HepG2 (cell line): ENCODE measurements at regions not wholly inside any gene's neighbourhood (a gene's known extent, or its start where the extent isn't known, plus 50 kb on each side); places are given as distances from the start of the nearest gene placed in this dataset.

Experiments
- ATAC-seq: fragments of 200-7000 bp; cut with Tn5 transposase; 3 replicates; pipeline ENCODE4 v1.9.1; 2020; ENCODE audit warnings: mild to moderate bottlenecking, moderate library complexity
- BruUV-seq: library from RNA; stranded (reverse); fragments of 400-500 nt; replicated peaks from 2 replicates; lab custom pipeline; 2021; lab: Mats Ljungman, UMichigan
- CTCF ChIA-PET: fragments of 300-600 bp; formaldehyde crosslinking; extraction: SDS; loops from one replicate; lab custom pipeline; 2021; ENCODE audit warnings: low total read pairs, inconsistent platforms, low intra/inter-chr PET ratio; lab: Yijun Ruan, JAX
- POLR2A ChIA-PET: fragments of 350-600 bp; sonication (Branson Sonifier 250); formaldehyde crosslinking; loops from one replicate; lab custom pipeline; 2020; ENCODE audit warnings: antibody characterized with exemption, inconsistent platforms; lab: Yijun Ruan, JAX
- DNase-seq: peaks from one replicate; pipeline ENCODE4 v3.0.0-alpha.2; 2015; ENCODE audit warnings: low spot score
- FAIRE-seq: peaks from 3 replicates; lab custom pipeline; 2011; peaks lifted over from hg19 to GRCh38; lab: Jason Lieb, UNC
- H2AFZ ChIP-seq: one replicate; pipeline ENCODE4 v1.6.1; 2011; ENCODE audit warnings: low read length, inconsistent platforms
- H3K27ac ChIP-seq: fragments of 300-600 bp; 3 replicates; pipeline ENCODE4 v1.8.0; 2011; ENCODE audit warnings: mixed run types, mild to moderate bottlenecking, mixed read lengths, low read length, inconsistent platforms; ENCODE audit not compliant: insufficient read depth; ENCODE audit errors: extremely low read length
- H3K27me3 ChIP-seq, 2 experiments: fragments of 200-600 bp in 1 of 2; 2 replicates in 1 of 2; 3 replicates in 1 of 2; pipeline versions ENCODE4 v1.6.0 to v1.8.0; 2011; ENCODE audit warnings: low read length in 2 of 2, mild to moderate bottlenecking in 2 of 2, moderate library complexity in 2 of 2, inconsistent platforms in 1 of 2; ENCODE audit not compliant: insufficient read depth in 2 of 2, control insufficient read depth in 1 of 2
- H3K36me3 ChIP-seq, 2 experiments: fragments of 200-600 bp in 1 of 2; replicated peaks in 1 of 2; 2 replicates in 1 of 2; 3 replicates in 1 of 2; pipeline versions ENCODE4 v1.5.1 to v1.8.0; 2011; ENCODE audit warnings: low read length in 2 of 2, inconsistent platforms in 1 of 2; ENCODE audit not compliant: insufficient read depth in 2 of 2, control insufficient read depth in 1 of 2
- H3K4me1 ChIP-seq: 2 replicates; pipeline ENCODE4 v1.5.1; 2012; ENCODE audit warnings: low read length, inconsistent platforms; ENCODE audit not compliant: insufficient read depth
- H3K4me2 ChIP-seq: 2 replicates; pipeline ENCODE4 v1.6.0; 2011; ENCODE audit warnings: low read depth, low read length, inconsistent platforms
- H3K4me3 ChIP-seq, 3 experiments: fragments of 200-600 bp in 1 of 3; sonication (generic), shearing (Covaris generic) in 1 of 3; replicated peaks in 1 of 3; 2 replicates each; pipeline ENCODE4 v1.5.1; 2011 to 2016; ENCODE audit warnings: low read length in 3 of 3, inconsistent platforms in 2 of 3, low read depth in 2 of 3, mild to moderate bottlenecking in 2 of 3, control low read depth in 1 of 3, mixed read lengths in 1 of 3; ENCODE audit not compliant: insufficient read depth in 1 of 3
- H3K79me2 ChIP-seq: one replicate; pipeline ENCODE4 v1.6.1; 2011; ENCODE audit warnings: low read length, inconsistent platforms; ENCODE audit not compliant: insufficient read depth
- H3K9ac ChIP-seq: 2 replicates; pipeline ENCODE4 v1.6.0; 2011; ENCODE audit warnings: mild to moderate bottlenecking, low read depth, low read length, inconsistent platforms; ENCODE audit not compliant: insufficient read depth
- H3K9me3 ChIP-seq: 2 replicates; pipeline ENCODE4 v1.5.1; 2012; ENCODE audit warnings: mild to moderate bottlenecking, low read length
- H4K20me1 ChIP-seq: 2 replicates; pipeline ENCODE4 v1.6.0; 2011; ENCODE audit warnings: inconsistent platforms, mild to moderate bottlenecking, low read length, moderate library complexity; ENCODE audit not compliant: insufficient read depth
- CHCHD3 ChIP-seq: sonication (generic); formaldehyde crosslinking; IDR thresholded peaks from 2 replicates; pipeline ENCODE4 v1.8.0; 2022; ENCODE audit warnings: mild to moderate bottlenecking, missing genetic modification reagents, moderate library complexity
- CSRNP1 ChIP-seq: sonication (generic); formaldehyde crosslinking; IDR thresholded peaks from 2 replicates; pipeline ENCODE4 v1.8.1; 2023; ENCODE audit warnings: mild to moderate bottlenecking, missing genetic modification reagents
- JDP2 ChIP-seq: sonication (generic); formaldehyde crosslinking; IDR thresholded peaks from 2 replicates; pipeline ENCODE4 v1.8.1; 2022; ENCODE audit warnings: missing genetic modification reagents, borderline replicate concordance
- SETDB1 ChIP-seq: sonication (generic); formaldehyde crosslinking; IDR thresholded peaks from 2 replicates; pipeline ENCODE4 v1.5.1; 2020; ENCODE audit warnings: missing genetic modification reagents, mild to moderate bottlenecking, borderline replicate concordance
- SSRP1 ChIP-seq: IDR thresholded peaks from 2 replicates; pipeline ENCODE4 v1.6.1; 2016; ENCODE audit warnings: control low read depth
- THYN1 ChIP-seq: sonication (generic); formaldehyde crosslinking; IDR thresholded peaks from 2 replicates; pipeline ENCODE4 v1.8.1; 2023; ENCODE audit warnings: low read depth, mild to moderate bottlenecking, moderate library complexity, missing genetic modification reagents, borderline replicate concordance
- ZNF3 ChIP-seq: IDR thresholded peaks from 2 replicates; pipeline ENCODE4 v1.7.0; 2017; ENCODE audit warnings: inconsistent platforms
- ZNF709 ChIP-seq: sonication (generic); formaldehyde crosslinking; IDR thresholded peaks from 2 replicates; pipeline ENCODE4 v1.5.0; 2020; ENCODE audit warnings: mild to moderate bottlenecking, missing genetic modification reagents
- WGBS: methylation state at CpG from one replicate; pipeline ENCODE4 v1.1.6; 2017; ENCODE audit warnings: low lambda C conversion rate; 5-methylcytosine and 5-hydroxymethylcytosine counted together
- in situ Hi-C: cut with HindIII; loops from 2 replicates; pipeline ENCODE4 v1.10.0; 2017; ENCODE audit warnings: low pct_unique_long_range_greater_than_20kb; ENCODE audit not compliant: extremely low pct_ligation_motif_present
- intact Hi-C: fragments of 100-400 bp; cut with micrococcal nuclease; formaldehyde crosslinking; loops from one replicate; pipeline ENCODE4 v1.10.0; 2022; ENCODE audit not compliant: unreplicated experiment

GRCh38 chr13:90415902-90416301 lies 931.6 kb upstream of the MIR17HG start:
- H3K9ac ChIP-seq = no peak overlapping the region
- POLR2A ChIA-PET = no interaction called here
- in situ Hi-C loops = no loop called here
- H3K79me2 ChIP-seq = no peaks in the 10 kb centered on the region
- no peak for DNase-seq
- TF ChIP-seq CSRNP1 (CRISPR knock-in tag) (no peak), THYN1 (CRISPR knock-in tag) (no peak), ZNF3 (CRISPR knock-in tag) (no peak), SSRP1 (no peak)
- TF ChIP-seq, all 625 proteins: peak for 0
- ATAC-seq (no peak), FAIRE-seq (no peak)
- BruUV-seq = no TSS peak
- Histone ChIP-seq H3K4me2 (no peak overlapping the region), H3K27ac (no peak overlapping the region), H2AFZ (no peak overlapping the region), H3K9me3 (peaks cover 42% of the 10 kb centered on the region), H3K4me3 (no peak overlapping the region), H3K36me3 (no peaks in the 10 kb centered on the region), H3K27me3 (no peaks in the 10 kb centered on the region), H3K4me1 (no peaks in the 10 kb centered on the region), H4K20me1 (no peaks in the 10 kb centered on the region)
- 2% methylated on average over 3 of the region's 3 CpGs for WGBS
- CTCF ChIA-PET = no interaction called here
- intact Hi-C loops = no loop called here

- Histone ChIP-seq H3K36me3 (no peaks in the 10 kb centered on the region), H3K27ac (no peak overlapping the region), H3K79me2 (no peaks in the 10 kb centered on the region), H4K20me1 (no peaks in the 10 kb centered on the region), H3K27me3 (no peaks in the 10 kb centered on the region), H2AFZ (no peak overlapping the region), H3K9me3 (peaks cover 41% of the 10 kb centered on the region; the same call in 1 of the 2 replicates), H3K4me2 (no peak overlapping the region), H3K4me1 (no peaks in the 10 kb centered on the region), H3K4me3 (no peak overlapping the region), H3K9ac (no peak overlapping the region)
- DNase-seq (no peak), ATAC-seq (no peak), FAIRE-seq (no peak)
- 60% methylated on average over 5 of the region's 5 CpGs for WGBS
- intact Hi-C loops (no loop called here), in situ Hi-C loops (no loop called here)
- TF ChIP-seq ZNF709 (CRISPR knock-in tag) (no peak), SETDB1 (CRISPR knock-in tag) (no peak), JDP2 (CRISPR knock-in tag) (no peak), CHCHD3 (CRISPR knock-in tag) (no peak)
- BruUV-seq = no TSS peak
- ChIA-PET CTCF (no interaction called here), POLR2A (no interaction called here)
Observed at GRCh38 chr13:90416519-90416918, 931.0 kb upstream of the MIR17HG start.
